HG02798 (cell line): ENCODE measurements at regions not wholly inside any gene's neighbourhood (a gene's known extent, or its start where the extent isn't known, plus 50 kb on each side); places are given as distances from the start of the nearest gene placed in this dataset.
"Not testable (repeated sequence)": the region's sequence is repeated elsewhere in the genome, so short reads cannot be mapped to it uniquely, and the experiment has no call there.

Experiments
- ATAC-seq: cut with Tn5 transposase; IDR thresholded peaks from one replicate; pipeline ENCODE4 v1.9.1; 2021; ENCODE audit warnings: mild to moderate bottlenecking; ENCODE audit not compliant: unreplicated experiment, poor library complexity

DNA sequence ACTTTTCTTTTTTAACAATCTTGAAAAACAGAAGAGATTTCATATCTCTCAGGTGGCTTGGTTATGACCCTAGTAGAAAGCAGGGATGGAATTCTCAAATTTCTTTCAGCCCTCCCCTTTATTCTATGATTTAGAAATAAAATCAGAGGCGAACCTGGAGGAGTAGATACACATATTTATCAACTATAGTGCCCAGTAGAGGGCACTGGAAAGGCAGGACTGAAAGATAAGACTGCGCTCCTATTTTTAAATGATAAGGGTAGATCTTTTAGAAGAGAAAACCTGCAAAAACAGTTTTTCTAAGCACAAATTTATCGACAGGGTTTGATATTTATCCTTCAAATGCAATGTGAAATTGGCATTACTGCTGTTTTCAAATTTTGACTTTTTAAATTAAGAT lies 1296.6 kb downstream of the EPHA7 start:
- ATAC-seq: no peak

DNA sequence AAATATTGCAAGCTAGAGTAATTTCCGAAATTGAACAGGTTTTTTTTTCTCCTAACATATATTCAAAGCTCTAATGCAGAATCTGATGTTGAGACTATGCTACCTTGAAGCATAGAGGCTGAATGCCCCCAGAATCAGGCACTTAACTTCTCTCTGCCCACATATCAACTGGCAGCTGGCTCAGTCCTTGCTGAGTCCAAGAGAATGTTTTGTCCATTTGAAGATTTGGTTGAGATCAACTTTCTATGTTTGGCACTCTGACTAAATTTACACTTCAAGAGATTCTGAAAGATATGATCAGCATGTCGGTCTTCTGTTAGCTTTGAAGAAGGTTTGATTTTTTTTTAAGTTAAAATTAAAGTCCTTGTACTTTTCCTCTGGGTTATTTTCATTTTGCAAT lies 1298.1 kb downstream of the EPHA7 start:
- no peak for ATAC-seq

DNA sequence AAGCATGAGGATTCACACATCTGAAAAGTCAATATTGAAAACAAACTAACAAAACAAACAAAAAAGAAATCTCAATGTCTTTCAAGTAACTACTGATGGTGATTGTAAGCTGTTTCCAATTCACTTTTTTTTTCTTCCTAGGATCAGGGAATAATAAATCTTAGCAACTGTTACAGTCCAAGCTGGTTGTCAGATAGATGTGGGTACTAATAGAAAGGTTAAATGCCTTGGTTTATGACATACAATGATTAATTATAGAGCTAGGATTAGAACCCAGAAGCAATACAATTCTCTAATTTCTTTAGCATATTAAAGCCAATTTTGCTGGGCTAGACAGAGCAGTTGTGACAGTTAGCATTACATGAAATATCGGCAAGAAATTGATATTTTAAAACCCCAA lies 1301.6 kb downstream of the EPHA7 start:
- no peak for ATAC-seq

DNA sequence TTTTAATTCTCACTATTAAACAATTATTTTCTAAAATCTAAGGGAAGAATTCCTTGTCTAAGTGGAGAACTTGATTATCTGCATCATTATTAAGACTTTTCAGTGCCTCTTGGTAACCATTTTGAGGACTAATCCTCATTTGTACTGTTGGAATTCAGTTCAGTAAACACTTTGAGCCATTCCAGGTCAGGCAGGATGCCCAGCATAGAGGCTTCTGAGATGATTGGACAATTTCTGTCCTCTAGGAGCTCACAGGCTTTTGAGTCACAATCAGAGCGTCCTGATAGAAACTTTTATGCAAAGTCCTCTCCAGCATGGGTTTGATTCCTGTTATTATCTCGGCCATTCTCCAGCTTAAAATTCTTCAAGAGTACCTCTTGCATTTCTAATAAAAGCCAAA lies 1304.6 kb downstream of the EPHA7 start:
- ATAC-seq: no peak

DNA sequence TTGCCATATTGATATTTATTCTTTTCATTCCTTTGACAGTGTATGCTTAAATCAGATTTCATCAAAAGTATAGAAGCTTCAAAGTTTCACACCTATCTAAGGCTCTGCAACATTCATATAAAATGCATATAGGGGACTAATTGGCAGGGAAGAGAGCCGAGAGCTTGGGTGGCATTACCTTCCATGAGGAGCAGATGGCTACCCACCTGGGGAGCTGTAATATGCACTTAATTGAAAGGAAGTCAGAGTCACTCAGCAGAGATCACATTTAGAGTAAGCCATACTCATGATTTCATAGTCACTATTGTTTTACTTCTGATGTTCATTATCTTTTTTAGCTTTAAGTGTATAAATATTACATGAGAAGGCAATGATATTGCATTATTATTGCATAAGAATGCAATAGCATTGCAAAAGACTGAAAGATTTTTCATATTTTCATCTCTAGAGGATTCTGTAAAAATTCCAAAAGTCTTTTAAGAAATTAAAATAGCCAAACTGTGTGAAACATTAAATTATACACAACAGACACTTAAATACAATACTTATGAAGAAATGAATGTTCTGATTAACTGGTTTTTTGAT lies 1305.2 kb downstream of the EPHA7 start:
- ATAC-seq: no peak

DNA sequence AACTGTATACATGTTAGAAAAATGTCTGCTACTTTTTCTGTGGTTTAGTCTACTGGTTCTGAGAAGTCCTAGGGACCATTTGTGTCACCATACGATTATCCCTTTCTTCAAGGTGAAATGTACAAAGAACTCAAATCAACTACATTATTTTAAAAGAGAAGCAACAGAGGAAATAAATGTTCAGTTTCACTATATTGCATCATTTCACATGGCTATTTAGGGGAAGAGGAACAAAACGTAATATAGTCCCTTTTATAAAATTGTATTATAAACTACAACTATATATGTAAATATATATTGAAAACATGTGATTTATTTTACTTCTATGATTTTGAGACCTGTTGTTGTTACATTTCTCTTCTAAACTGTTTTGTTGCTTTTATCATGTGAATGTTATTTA lies 1308.0 kb downstream of the EPHA7 start:
- ATAC-seq: no peak

DNA sequence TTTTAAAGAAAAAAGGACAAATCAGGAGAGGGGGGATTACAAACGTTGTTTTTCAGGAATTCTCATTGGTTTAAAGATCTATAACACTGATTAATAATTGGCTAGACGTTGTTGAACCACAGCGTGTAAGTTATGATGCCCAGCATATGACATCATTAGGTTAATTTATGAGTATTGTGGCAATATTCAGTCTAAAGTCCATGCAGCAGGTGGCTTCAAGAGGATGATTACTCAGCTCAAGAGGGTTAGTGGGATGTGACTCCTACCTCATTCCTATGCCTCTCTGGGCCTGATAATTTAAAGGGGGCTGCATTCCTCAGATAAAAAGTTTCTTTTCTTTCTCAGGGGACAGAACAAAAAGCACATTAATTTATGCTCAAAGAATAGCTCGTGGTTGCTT lies 1309.0 kb downstream of the EPHA7 start:
- no peak for ATAC-seq

DNA sequence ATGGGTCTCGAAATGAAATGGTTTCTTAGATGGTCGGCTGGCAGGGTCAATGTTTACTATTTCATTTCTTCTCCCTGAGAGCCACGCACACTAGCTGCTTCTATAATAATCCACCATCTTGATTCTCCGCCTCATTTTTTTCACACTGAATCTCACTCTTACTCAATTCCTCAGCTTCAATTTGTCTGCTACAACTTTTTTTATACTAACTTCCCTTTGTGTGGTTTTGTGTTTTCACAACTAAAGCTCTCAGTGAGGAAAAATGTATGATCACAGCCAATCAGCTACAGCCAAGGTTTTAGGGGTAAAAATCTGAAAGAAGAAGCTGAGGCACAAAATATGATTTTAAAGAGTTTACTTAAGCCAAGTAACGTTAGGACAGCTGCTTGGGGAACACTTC lies 1309.4 kb downstream of the EPHA7 start:
- ATAC-seq: no peak

DNA sequence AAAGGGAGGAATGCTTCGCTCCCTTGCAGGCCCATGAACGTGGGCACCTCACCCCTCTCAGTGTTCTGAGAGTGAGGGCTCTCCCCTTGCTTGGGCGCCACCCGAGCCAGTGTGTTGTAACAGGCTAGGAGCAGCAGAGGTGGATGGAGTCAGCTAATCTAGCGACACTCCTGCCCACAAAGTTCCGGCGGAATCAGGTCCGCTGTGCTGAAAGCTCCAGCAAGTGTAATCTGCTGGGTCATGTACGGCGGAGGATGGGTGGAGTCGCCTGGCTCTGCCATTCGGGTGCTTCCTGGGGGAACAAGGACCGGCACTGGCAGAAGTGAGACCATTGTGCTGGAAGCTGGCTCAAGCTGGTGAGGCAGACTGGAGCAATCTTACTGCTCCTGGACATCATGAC lies 1310.1 kb downstream of the EPHA7 start:
- ATAC-seq: no peak

DNA sequence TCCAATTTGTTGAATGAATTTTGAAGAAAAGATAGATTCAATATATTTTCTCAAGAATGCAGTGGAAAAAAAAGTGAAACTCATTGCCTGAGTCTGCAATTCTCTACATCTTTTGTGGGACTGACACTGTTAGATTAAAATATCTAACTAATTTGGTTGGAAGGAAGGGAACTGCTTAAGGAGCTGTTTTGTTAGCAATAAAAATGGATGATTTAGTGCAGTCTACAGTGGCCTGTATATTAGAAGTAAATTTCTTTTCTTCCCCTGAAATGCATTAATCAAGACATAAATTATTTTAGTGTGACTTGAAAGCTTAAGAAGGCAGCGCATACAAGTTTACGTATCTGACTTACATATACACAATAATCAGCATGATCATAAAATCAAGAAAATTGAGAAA lies 1332.6 kb downstream of the EPHA7 start:
- ATAC-seq: no peak

DNA sequence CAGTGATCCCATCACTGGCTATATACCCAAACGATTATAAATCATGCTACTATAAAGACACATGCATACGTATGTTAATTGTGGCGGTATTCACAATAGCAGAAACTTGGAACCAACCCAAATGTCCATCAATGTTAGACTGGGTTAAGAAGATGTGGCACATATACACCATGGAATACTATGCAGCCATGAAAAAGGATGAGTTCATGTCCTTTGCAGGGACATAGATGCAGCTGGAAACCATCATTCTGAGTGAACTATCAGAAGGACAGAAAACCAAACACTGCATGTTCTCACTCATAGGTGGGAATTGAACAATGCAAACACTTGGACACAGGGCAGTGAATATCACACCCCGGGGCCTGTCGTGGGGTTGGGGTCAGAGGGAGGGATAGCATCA lies 1335.4 kb downstream of the EPHA7 start:
- not testable (repeated sequence) for ATAC-seq

DNA sequence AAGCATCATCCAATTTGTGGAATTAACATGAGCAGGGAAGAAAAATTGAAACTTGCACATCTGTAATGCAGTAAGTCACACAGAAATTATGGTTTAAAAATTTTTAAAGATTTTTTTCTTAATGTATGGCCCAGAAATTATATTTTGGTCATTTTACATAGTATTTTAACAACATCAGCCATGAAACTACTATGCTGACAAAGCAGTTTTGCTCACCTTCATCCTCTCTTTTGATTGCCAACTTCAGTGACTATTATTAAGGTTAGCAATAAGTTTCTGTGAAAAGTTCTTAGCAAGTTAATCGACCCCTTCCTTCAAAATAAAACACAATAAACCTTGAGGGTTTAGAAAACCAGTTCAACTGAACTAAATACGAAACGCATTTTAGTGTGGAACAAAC lies 1347.0 kb downstream of the EPHA7 start:
- ATAC-seq: no peak

DNA sequence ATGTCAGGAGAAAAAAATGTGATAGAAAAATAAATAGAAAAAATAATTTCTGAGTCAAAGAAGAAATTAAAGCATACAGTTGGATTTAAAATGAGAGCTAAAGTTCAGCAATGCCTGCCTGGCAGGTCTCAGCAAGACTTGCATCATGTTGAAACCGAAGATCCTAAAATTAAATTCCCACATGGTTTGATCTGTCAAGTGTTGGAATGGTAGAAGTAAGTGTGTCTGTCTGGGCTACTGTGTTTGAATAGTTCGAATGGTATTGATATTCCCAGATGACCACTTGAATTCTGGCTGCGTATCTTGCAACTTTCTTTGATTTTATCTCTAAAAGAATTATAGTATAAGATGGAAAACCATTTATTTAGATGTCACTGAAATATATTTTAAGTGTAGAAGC lies 1349.6 kb downstream of the EPHA7 start:
- no peak for ATAC-seq

DNA sequence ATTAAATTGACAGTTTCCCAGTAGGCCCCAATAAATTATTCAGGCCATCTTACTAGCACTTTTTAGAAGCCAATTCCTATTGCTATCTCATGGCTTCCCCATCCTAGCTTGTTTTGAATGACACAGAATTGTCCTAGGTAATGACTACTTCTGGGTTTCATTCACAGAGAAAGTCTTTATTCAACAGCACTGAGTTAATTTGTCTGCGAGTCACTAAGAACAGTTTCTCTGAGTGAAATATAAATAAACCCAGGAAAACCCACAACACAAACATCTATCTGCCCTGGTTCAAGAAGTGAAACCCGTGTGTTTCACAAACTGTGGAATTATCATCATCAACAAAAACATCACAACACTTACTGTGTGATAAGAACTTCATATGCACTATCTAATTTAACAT lies 1366.8 kb downstream of the EPHA7 start:
- ATAC-seq: no peak

DNA sequence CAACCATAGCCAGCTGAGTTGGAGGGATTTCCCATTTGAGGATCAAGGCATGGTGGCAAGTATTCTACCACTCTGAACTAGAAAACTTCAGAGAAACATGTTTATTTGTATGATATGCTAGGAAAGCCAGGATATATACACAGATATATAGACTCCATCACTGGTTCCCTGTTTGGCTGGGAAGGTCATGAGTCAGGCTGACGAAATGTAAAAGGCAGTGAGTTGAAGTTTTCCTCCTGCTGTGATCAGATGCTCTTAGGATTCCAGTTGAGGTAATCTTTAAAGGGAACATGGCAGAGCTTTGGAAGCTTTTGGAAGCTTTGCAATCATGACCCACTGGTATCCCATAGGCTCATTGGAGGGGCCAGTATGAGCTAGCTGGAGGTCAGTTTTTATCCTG lies 1369.1 kb downstream of the EPHA7 start:
- no peak for ATAC-seq

DNA sequence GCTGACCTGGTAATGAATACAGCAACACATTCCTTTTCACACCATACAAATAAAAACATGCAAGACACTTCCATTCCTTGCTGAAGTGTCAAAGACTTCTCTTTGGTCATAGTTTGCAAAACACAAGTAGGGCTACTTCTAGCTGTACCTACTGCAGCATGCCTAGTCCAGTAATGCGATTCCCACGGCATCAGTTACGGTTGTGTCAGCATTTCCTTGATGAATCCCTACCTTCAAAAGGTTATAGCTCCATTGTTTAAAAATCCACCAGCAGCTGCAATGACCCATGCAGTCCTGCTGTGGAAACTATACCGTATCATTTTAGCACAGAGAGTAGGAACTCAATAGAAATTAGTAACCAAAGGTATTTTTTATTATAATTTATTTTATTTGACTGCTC lies 1371.5 kb downstream of the EPHA7 start:
- ATAC-seq: no peak

DNA sequence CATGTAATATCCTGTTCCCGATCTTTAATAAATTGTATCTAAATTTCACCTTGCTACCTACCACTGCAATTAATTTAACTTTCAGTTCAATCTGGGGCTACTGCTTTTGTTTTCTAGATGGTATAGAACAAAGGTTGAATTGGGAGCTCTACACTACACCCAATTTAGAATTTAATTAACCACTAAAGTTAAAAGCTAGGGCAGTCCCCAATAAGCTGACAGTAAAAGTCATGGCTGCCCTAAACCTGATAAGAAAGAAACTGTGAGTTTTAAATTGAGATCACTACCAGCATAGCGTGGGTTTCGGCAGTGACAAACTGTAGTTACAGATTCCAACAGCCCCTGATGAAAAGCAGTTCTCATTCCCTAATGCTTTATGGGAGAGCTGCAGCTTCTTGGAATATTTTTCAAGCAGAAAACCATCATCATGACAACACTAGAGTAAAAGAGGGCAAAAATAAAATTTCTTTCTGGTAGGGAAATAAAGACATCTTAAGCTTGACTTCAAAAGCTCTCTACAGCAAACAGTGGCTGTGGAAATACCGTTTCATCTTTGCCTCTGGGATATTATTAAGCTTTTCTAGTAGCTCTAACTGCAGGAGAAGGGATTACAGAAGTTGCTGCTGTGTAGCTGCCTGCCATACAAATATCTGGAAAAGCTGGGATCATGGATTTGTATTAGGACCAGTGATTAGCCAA lies 1372.1 kb downstream of the EPHA7 start:
- no peak for ATAC-seq

DNA sequence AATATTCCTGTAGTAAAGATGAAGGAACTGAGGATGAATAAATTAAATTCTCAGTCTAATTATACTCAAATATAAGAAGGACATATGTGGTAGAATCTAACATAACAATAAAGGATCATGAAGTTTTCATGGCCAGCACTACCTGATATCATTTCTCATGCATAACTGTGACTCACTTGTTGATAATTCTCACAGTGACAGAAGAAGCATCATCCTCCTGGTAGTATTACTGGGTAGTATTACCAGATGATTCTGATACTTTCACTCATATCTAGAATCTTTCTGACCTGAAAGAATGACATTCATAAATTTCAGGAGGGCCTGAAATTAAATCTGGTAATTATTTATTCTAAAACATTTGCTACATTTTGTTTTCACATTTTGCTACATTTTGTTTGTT lies 1375.0 kb downstream of the EPHA7 start:
- ATAC-seq: no peak

DNA sequence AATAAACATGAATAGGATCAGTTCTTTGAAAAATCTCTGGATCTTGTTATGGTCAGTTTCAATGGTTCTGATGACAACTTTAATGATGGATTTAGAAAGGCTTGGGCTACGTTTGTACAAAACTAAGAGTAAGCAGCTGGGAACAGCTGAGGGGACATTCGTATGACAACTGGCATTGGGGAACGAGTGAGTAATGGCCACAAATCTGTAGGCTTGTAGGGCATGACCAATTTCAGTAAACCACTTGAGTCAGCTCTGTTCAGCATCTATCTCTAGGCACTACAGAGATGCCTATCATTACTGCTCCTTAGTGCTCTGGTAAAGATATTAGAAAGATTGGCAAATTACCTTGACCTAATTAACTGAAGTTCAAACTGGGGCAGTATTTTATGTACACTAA lies 1375.6 kb downstream of the EPHA7 start:
- ATAC-seq: no peak

DNA sequence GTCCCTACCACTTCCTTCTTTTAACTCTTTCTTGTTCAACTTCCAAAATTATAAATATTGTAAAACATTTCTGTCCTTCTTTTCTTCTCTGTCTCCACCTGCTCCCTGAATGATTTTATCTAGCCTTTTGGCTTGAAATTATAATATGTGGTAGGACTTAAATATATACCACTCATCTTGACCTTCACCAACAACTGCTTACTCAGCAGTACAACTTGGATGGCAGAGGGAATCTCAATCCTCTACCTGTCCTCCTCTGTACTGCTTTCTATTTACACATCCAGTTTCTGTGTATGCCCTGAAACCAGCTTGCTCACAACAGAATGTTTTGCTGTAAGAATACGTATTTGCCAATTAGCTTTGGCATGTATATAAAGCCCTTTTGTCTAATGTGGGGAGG lies 1392.5 kb downstream of the EPHA7 start:
- no peak for ATAC-seq

DNA sequence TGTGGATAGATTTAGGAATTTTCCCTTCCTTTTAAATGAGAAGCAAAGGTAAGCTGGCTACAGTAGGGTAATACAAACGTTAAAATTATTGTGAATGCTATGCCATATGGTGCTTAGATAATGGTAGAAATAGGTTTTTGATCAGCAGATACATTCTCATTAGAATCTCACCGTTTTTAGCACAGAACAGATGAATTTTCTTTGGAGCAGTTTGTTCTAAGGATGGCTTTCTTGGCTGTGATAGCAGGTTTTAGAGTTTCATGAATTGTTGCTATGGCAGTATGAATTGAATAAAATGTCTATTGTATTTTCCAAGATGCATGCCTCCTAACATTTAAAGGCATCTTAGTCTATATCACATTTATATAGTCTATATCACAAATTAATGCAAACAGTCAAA lies 1394.5 kb downstream of the EPHA7 start:
- ATAC-seq: no peak

DNA sequence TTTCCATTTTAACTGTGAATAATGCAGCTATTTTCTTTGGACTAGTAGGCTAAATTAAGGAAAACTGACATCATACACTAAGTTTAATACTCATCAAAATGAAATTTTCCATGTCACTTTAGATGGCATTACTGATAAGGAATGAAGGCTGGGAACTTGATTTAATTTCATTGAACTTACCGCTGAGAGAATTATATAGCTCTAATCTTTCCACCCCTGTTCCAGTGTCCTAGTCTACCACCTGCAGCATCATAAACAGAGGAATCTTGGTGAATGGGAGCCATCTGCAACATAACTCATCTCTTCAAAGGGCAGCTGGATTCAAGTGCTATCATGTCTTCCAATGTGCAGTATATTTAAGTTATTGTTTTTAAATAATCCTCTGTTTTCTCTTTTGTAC lies 1395.2 kb downstream of the EPHA7 start:
- ATAC-seq: no peak
